ENCODE measurements at regions not wholly inside any gene's neighbourhood (a gene's known extent, or its start where the extent isn't known, plus 50 kb on each side); places are given as distances from the start of the nearest gene placed in this dataset.

- H2AFZ ChIP-seq (ENCODE audit: low read depth, low read length) = no peak overlapping the region
- H3K79me2 ChIP-seq (replicated peaks; ENCODE audit: insufficient read depth, low read length) = no peaks in the 10 kb centered on the region
- no peak overlapping the region for H3K27ac ChIP-seq (ENCODE audit: low read length)
- H3K9me2 ChIP-seq (ENCODE audit: insufficient read depth, low read length) = no peaks in the 10 kb centered on the region
- H3K4me3 ChIP-seq (ENCODE audit: low read length) = no peak overlapping the region
- H4K20me1 ChIP-seq (ENCODE audit: insufficient read depth) = no peaks in the 10 kb centered on the region
- no peaks in the 10 kb centered on the region for H3K27me3 ChIP-seq (ENCODE audit: insufficient read depth, low read depth, low read length)
- no peak overlapping the region for H3K9ac ChIP-seq (ENCODE audit: low read length)
- no peak overlapping the region for H3K4me2 ChIP-seq (ENCODE audit: low read length)
- no peaks in the 10 kb centered on the region for H3K9me3 ChIP-seq (ENCODE audit: low read length)
- H3F3A ChIP-seq (ENCODE audit: insufficient read depth, low read length, poor library complexity, severe bottlenecking) = no peaks in the 10 kb centered on the region
- no peaks in the 10 kb centered on the region for H3K36me3 ChIP-seq (ENCODE audit: insufficient read depth, low read length)
- no peak for TF ChIP-seq EP300 (conservative IDR thresholded peaks at IDR 0.05; ENCODE audit: poor library complexity, severe bottlenecking)
- TF ChIP-seq TAF1 (IDR thresholded peaks at IDR 0.05; ENCODE audit: low read depth) = no peak
- TF ChIP-seq POLR2AphosphoS5 (IDR thresholded peaks at IDR 0.05) = no peak
- TF ChIP-seq MXI1 (conservative IDR thresholded peaks at IDR 0.05; ENCODE audit: poor library complexity, severe bottlenecking) = no peak
- no peak for TF ChIP-seq SMC3 (conservative IDR thresholded peaks at IDR 0.05; ENCODE audit: poor library complexity)
- TF ChIP-seq RAD21 (conservative IDR thresholded peaks at IDR 0.05) = no peak
- TF ChIP-seq REST (IDR thresholded peaks at IDR 0.05; ENCODE audit: borderline replicate concordance) = no peak
- TF ChIP-seq CTCF (IDR thresholded peaks at IDR 0.05; ENCODE audit: poor library complexity, severe bottlenecking) = no peak
- TF ChIP-seq EZH2 (IDR thresholded peaks at IDR 0.05; ENCODE audit: borderline replicate concordance, insufficient read depth, low read length, poor library complexity, severe bottlenecking) = no peak
These were observed 304.3 kb upstream of the MGAT5 start for GRCh38 chr2:133949595-133949994.

GRCh38 chr2:133951209-133951608 is 302.7 kb upstream of the MGAT5 start:
- H3K9ac ChIP-seq (ENCODE audit: low read length) = no peak overlapping the region
- no peaks in the 10 kb centered on the region for H3K27me3 ChIP-seq (ENCODE audit: insufficient read depth, low read depth, low read length)
- no peaks in the 10 kb centered on the region for H3K79me2 ChIP-seq (replicated peaks; ENCODE audit: insufficient read depth, low read length)
- no peak overlapping the region for H3K4me2 ChIP-seq (ENCODE audit: low read length)
- H3K9me3 ChIP-seq (ENCODE audit: low read length) = no peaks in the 10 kb centered on the region
- no peaks in the 10 kb centered on the region for H3K9me2 ChIP-seq (ENCODE audit: insufficient read depth, low read length)
- H2AFZ ChIP-seq (ENCODE audit: low read depth, low read length) = no peak overlapping the region
- no peaks in the 10 kb centered on the region for H3K36me3 ChIP-seq (ENCODE audit: insufficient read depth, low read length)
- H4K20me1 ChIP-seq (ENCODE audit: insufficient read depth) = no peaks in the 10 kb centered on the region
- no peak overlapping the region for H3K27ac ChIP-seq (ENCODE audit: low read length)
- TF ChIP-seq CTCF (IDR thresholded peaks at IDR 0.05; ENCODE audit: poor library complexity, severe bottlenecking) (no peak), TAF1 (IDR thresholded peaks at IDR 0.05; ENCODE audit: low read depth) (no peak), RAD21 (conservative IDR thresholded peaks at IDR 0.05) (no peak), REST (IDR thresholded peaks at IDR 0.05; ENCODE audit: borderline replicate concordance) (no peak), EP300 (conservative IDR thresholded peaks at IDR 0.05; ENCODE audit: poor library complexity, severe bottlenecking) (no peak), POLR2AphosphoS5 (IDR thresholded peaks at IDR 0.05) (no peak), MXI1 (conservative IDR thresholded peaks at IDR 0.05; ENCODE audit: poor library complexity, severe bottlenecking) (no peak), EZH2 (IDR thresholded peaks at IDR 0.05; ENCODE audit: borderline replicate concordance, insufficient read depth, low read length, poor library complexity, severe bottlenecking) (no peak), SMC3 (conservative IDR thresholded peaks at IDR 0.05; ENCODE audit: poor library complexity) (no peak)
- no peaks in the 10 kb centered on the region for H3F3A ChIP-seq (ENCODE audit: insufficient read depth, low read length, poor library complexity, severe bottlenecking)
- H3K4me3 ChIP-seq (ENCODE audit: low read length) = no peak overlapping the region
